ENCODE measurements at regions not wholly inside any gene's neighbourhood (a gene's known extent, or its start where the extent isn't known, plus 50 kb on each side); places are given as distances from the start of the nearest gene placed in this dataset.

DNA sequence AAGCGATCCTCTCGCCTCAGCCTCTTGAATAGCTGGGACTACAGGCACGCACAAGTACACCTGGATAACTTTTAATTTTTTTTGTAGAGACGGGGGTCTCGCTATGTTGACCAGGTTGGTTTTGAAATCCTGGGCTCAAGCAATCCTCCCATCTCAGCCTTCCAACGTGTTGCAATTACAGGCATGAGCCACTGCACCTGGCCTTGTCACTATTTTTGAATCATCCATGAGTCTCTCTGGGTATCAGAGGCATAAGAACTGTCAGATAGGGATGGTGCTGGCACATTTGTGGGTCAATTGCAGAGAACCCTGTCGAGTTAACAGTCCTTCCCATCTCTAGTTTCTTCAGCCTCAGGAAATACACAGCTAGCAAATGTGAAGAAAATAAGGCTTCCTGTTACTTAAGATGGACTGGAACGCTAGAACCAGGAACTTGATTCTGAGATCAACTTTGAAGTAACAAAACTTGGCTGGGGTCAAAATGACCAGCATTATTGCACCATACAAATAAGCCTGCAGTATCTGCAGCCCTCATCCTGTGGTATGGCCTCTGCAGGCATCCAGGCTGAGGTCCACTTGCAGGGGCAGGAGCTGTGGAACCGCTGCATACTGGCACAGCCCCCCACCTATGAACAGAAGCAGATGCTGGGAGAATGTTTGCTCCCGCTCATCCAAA lies 124.3 kb upstream of the GADD45A start:
- TF ChIP-seq, protein P1, sequence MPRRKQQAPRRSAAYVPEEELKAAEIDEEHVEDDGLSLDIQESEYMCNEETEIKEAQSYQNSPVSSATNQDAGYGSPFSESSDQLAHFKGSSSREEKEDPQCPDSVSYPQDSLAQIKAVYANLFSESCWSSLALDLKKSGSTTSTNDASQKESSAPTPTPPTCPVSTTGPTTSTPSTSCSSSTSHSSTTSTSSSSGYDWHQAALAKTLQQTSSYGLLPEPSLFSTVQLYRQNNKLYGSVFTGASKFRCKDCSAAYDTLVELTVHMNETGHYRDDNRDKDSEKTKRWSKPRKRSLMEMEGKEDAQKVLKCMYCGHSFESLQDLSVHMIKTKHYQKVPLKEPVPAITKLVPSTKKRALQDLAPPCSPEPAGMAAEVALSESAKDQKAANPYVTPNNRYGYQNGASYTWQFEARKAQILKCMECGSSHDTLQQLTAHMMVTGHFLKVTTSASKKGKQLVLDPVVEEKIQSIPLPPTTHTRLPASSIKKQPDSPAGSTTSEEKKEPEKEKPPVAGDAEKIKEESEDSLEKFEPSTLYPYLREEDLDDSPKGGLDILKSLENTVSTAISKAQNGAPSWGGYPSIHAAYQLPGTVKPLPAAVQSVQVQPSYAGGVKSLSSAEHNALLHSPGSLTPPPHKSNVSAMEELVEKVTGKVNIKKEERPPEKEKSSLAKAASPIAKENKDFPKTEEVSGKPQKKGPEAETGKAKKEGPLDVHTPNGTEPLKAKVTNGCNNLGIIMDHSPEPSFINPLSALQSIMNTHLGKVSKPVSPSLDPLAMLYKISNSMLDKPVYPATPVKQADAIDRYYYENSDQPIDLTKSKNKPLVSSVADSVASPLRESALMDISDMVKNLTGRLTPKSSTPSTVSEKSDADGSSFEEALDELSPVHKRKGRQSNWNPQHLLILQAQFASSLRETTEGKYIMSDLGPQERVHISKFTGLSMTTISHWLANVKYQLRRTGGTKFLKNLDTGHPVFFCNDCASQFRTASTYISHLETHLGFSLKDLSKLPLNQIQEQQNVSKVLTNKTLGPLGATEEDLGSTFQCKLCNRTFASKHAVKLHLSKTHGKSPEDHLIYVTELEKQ (tag by site-specific recombination; IDR thresholded peaks at IDR 0.05; ENCODE audit: borderline replicate concordance) = no peak
- TF ChIP-seq, protein P2, sequence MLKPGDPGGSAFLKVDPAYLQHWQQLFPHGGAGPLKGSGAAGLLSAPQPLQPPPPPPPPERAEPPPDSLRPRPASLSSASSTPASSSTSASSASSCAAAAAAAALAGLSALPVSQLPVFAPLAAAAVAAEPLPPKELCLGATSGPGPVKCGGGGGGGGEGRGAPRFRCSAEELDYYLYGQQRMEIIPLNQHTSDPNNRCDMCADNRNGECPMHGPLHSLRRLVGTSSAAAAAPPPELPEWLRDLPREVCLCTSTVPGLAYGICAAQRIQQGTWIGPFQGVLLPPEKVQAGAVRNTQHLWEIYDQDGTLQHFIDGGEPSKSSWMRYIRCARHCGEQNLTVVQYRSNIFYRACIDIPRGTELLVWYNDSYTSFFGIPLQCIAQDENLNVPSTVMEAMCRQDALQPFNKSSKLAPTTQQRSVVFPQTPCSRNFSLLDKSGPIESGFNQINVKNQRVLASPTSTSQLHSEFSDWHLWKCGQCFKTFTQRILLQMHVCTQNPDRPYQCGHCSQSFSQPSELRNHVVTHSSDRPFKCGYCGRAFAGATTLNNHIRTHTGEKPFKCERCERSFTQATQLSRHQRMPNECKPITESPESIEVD (tag by site-specific recombination; IDR thresholded peaks at IDR 0.05) = no peak
- no peak for TF ChIP-seq ZNF768 (tag by site-specific recombination; IDR thresholded peaks at IDR 0.05)
- TF ChIP-seq, protein P3, sequence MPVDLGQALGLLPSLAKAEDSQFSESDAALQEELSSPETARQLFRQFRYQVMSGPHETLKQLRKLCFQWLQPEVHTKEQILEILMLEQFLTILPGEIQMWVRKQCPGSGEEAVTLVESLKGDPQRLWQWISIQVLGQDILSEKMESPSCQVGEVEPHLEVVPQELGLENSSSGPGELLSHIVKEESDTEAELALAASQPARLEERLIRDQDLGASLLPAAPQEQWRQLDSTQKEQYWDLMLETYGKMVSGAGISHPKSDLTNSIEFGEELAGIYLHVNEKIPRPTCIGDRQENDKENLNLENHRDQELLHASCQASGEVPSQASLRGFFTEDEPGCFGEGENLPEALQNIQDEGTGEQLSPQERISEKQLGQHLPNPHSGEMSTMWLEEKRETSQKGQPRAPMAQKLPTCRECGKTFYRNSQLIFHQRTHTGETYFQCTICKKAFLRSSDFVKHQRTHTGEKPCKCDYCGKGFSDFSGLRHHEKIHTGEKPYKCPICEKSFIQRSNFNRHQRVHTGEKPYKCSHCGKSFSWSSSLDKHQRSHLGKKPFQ (tag by site-specific recombination; IDR thresholded peaks at IDR 0.05) = no peak
- no peak for TF ChIP-seq SP2 (tag by site-specific recombination; IDR thresholded peaks at IDR 0.05)
- TF ChIP-seq ZNF510 (tag by site-specific recombination; IDR thresholded peaks at IDR 0.05; ENCODE audit: insufficient replicate concordance) = no peak
- TF ChIP-seq, protein P4, sequence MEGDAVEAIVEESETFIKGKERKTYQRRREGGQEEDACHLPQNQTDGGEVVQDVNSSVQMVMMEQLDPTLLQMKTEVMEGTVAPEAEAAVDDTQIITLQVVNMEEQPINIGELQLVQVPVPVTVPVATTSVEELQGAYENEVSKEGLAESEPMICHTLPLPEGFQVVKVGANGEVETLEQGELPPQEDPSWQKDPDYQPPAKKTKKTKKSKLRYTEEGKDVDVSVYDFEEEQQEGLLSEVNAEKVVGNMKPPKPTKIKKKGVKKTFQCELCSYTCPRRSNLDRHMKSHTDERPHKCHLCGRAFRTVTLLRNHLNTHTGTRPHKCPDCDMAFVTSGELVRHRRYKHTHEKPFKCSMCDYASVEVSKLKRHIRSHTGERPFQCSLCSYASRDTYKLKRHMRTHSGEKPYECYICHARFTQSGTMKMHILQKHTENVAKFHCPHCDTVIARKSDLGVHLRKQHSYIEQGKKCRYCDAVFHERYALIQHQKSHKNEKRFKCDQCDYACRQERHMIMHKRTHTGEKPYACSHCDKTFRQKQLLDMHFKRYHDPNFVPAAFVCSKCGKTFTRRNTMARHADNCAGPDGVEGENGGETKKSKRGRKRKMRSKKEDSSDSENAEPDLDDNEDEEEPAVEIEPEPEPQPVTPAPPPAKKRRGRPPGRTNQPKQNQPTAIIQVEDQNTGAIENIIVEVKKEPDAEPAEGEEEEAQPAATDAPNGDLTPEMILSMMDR (tag by site-specific recombination; IDR thresholded peaks at IDR 0.05) = no peak
- TF ChIP-seq ZNF10 (tag by site-specific recombination; IDR thresholded peaks at IDR 0.05) = no peak
- TF ChIP-seq, protein P5, sequence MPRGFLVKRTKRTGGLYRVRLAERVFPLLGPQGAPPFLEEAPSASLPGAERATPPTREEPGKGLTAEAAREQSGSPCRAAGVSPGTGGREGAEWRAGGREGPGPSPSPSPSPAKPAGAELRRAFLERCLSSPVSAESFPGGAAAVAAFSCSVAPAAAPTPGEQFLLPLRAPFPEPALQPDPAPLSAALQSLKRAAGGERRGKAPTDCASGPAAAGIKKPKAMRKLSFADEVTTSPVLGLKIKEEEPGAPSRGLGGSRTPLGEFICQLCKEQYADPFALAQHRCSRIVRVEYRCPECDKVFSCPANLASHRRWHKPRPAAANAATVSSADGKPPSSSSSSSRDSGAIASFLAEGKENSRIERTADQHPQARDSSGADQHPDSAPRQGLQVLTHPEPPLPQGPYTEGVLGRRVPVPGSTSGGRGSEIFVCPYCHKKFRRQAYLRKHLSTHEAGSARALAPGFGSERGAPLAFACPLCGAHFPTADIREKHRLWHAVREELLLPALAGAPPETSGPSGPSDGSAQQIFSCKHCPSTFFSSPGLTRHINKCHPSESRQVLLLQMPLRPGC (tag by site-specific recombination; IDR thresholded peaks at IDR 0.05) = no peak
- no peak for TF ChIP-seq ZNF707 (tag by site-specific recombination; IDR thresholded peaks at IDR 0.05)
- TF ChIP-seq, protein P6, sequence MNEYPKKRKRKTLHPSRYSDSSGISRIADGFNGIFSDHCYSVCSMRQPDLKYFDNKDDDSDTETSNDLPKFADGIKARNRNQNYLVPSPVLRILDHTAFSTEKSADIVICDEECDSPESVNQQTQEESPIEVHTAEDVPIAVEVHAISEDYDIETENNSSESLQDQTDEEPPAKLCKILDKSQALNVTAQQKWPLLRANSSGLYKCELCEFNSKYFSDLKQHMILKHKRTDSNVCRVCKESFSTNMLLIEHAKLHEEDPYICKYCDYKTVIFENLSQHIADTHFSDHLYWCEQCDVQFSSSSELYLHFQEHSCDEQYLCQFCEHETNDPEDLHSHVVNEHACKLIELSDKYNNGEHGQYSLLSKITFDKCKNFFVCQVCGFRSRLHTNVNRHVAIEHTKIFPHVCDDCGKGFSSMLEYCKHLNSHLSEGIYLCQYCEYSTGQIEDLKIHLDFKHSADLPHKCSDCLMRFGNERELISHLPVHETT (tag by site-specific recombination; IDR thresholded peaks at IDR 0.05) = no peak
- TF ChIP-seq ZNF274 (IDR thresholded peaks at IDR 0.05; ENCODE audit: low read length) = no peak
- no peak for TF ChIP-seq ZNF274 (tag by site-specific recombination; IDR thresholded peaks at IDR 0.05; ENCODE audit: borderline replicate concordance)
- TF ChIP-seq, protein P7, sequence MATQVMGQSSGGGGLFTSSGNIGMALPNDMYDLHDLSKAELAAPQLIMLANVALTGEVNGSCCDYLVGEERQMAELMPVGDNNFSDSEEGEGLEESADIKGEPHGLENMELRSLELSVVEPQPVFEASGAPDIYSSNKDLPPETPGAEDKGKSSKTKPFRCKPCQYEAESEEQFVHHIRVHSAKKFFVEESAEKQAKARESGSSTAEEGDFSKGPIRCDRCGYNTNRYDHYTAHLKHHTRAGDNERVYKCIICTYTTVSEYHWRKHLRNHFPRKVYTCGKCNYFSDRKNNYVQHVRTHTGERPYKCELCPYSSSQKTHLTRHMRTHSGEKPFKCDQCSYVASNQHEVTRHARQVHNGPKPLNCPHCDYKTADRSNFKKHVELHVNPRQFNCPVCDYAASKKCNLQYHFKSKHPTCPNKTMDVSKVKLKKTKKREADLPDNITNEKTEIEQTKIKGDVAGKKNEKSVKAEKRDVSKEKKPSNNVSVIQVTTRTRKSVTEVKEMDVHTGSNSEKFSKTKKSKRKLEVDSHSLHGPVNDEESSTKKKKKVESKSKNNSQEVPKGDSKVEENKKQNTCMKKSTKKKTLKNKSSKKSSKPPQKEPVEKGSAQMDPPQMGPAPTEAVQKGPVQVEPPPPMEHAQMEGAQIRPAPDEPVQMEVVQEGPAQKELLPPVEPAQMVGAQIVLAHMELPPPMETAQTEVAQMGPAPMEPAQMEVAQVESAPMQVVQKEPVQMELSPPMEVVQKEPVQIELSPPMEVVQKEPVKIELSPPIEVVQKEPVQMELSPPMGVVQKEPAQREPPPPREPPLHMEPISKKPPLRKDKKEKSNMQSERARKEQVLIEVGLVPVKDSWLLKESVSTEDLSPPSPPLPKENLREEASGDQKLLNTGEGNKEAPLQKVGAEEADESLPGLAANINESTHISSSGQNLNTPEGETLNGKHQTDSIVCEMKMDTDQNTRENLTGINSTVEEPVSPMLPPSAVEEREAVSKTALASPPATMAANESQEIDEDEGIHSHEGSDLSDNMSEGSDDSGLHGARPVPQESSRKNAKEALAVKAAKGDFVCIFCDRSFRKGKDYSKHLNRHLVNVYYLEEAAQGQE (tag by site-specific recombination; IDR thresholded peaks at IDR 0.05) = no peak
- no peak for TF ChIP-seq ZNF155 (tag by site-specific recombination; IDR thresholded peaks at IDR 0.05)

Data from HEK293 (cell line).